Body of pancreas (tissue), 4 donors: ENCODE measurements at regions not wholly inside any gene's neighbourhood (a gene's known extent, or its start where the extent isn't known, plus 50 kb on each side); places are given as distances from the start of the nearest gene placed in this dataset.

Experiments
- POLR2A ChIP-seq, 3 donors: fragments of 450-650 bp; IDR thresholded peaks; one replicate each; pipeline ENCODE4 v1.6.1; 2016; ENCODE audit warnings: antibody characterized with exemption in 3 of 3, mild to moderate bottlenecking in 2 of 3
- TF ChIP-seq, protein P1 (sequence below), 7 experiments: fragments of 450-650 bp in 4 of 7; fragments of 200-600 bp in 3 of 7; sonication (generic) in 3 of 7; IDR thresholded peaks; one replicate each; pipeline ENCODE4 v1.5.1; 2016 to 2019; ENCODE audit warnings: antibody characterized with exemption in 7 of 7

- no peak for TF ChIP-seq POLR2A (IDR thresholded peaks at IDR 0.05)
- TF ChIP-seq, protein P1, sequence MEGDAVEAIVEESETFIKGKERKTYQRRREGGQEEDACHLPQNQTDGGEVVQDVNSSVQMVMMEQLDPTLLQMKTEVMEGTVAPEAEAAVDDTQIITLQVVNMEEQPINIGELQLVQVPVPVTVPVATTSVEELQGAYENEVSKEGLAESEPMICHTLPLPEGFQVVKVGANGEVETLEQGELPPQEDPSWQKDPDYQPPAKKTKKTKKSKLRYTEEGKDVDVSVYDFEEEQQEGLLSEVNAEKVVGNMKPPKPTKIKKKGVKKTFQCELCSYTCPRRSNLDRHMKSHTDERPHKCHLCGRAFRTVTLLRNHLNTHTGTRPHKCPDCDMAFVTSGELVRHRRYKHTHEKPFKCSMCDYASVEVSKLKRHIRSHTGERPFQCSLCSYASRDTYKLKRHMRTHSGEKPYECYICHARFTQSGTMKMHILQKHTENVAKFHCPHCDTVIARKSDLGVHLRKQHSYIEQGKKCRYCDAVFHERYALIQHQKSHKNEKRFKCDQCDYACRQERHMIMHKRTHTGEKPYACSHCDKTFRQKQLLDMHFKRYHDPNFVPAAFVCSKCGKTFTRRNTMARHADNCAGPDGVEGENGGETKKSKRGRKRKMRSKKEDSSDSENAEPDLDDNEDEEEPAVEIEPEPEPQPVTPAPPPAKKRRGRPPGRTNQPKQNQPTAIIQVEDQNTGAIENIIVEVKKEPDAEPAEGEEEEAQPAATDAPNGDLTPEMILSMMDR (IDR thresholded peaks at IDR 0.05) = no peak
Measured at GRCh38 chr4:126708716-126709115, 924.0 kb upstream of the INTU start.
